ENCODE measurements at regions not wholly inside any gene's neighbourhood (a gene's known extent, or its start where the extent isn't known, plus 50 kb on each side); places are given as distances from the start of the nearest gene placed in this dataset.

DNA sequence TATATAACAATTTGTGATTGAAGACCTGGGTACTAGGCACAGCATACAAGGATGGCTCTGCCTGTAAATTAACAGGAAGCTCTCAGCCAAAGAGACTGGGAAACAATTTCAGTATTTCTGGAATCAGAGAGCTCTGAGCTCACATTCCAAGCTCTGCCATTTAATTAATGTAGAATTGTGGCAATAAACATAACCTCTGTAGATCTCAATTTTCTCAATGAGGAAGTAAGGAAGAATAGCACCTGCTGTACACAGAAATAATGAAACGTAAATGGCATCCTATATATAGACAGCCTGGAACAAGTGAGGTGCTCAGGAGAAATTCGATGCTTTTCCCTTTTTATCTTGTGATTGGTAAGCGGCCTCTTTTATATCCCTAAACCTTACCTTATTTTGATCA, 538.5 kb upstream of the JAG1 start:
- H3K27ac ChIP-seq, result no peak overlapping the region
- WGBS, 2 donors, result 90% methylated on average over 3 of the region's 3 CpGs
- TF ChIP-seq, protein P1, sequence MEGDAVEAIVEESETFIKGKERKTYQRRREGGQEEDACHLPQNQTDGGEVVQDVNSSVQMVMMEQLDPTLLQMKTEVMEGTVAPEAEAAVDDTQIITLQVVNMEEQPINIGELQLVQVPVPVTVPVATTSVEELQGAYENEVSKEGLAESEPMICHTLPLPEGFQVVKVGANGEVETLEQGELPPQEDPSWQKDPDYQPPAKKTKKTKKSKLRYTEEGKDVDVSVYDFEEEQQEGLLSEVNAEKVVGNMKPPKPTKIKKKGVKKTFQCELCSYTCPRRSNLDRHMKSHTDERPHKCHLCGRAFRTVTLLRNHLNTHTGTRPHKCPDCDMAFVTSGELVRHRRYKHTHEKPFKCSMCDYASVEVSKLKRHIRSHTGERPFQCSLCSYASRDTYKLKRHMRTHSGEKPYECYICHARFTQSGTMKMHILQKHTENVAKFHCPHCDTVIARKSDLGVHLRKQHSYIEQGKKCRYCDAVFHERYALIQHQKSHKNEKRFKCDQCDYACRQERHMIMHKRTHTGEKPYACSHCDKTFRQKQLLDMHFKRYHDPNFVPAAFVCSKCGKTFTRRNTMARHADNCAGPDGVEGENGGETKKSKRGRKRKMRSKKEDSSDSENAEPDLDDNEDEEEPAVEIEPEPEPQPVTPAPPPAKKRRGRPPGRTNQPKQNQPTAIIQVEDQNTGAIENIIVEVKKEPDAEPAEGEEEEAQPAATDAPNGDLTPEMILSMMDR (IDR thresholded peaks at IDR 0.05), result no peak
- H3K27me3 ChIP-seq, result no peaks in the 10 kb centered on the region
- intact Hi-C loops (cut with DNase I), result loop anchor here in 5 of 10 donors (10.0 kb wide), 3 partner anchors 53 to 747 kb away; no protein-coding TSS in a partner anchor
- no peaks in the 10 kb centered on the region for H3K9me3 ChIP-seq
- H3K36me3 ChIP-seq, result no peaks in the 10 kb centered on the region
- peaks cover 5 to 13% (median 10%) of the 10 kb centered on the region in 9 donors for H3K4me1 ChIP-seq
- DNase-seq (no peak), ATAC-seq (no peak)
- no peak overlapping the region for H3K4me3 ChIP-seq

DNA sequence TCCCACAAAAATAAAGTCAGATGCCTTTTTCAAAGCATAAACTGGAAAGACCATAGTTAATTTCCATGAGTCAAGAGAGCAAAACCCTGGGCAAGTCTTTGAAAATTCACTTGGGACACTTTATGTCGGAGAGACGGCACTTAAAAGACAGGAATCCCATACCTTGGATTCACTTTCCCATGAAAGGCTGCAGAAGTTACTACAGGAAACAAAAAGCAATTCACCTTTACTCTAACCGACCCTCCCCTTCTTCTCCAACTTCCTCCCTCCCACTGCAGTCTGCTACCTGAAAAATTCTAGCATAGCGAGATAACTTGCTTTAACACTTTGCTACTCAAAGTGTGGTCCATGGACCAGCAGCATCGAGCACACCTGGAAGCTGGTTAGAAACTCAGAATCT, 539.1 kb upstream of the JAG1 start:
- Histone ChIP-seq H3K27ac (no peak overlapping the region), H3K4me1 (peaks cover 5 to 19% (median 16%) of the 10 kb centered on the region in 9 donors), H3K27me3 (no peaks in the 10 kb centered on the region), H3K36me3 (no peaks in the 10 kb centered on the region), H3K9me3 (no peaks in the 10 kb centered on the region), H3K4me3 (no peak overlapping the region)
- TF ChIP-seq, protein P1 (IDR thresholded peaks at IDR 0.05), result no peak
- ATAC-seq (no peak), DNase-seq (no peak)
- intact Hi-C loops (cut with DNase I), result loop anchor here in 5 of 10 donors (10.0 kb wide), 3 partner anchors 52 to 748 kb away; no protein-coding TSS in a partner anchor
- 82 to 88% methylated on average over 5 of the region's 5 CpGs for WGBS, 2 donors

DNA sequence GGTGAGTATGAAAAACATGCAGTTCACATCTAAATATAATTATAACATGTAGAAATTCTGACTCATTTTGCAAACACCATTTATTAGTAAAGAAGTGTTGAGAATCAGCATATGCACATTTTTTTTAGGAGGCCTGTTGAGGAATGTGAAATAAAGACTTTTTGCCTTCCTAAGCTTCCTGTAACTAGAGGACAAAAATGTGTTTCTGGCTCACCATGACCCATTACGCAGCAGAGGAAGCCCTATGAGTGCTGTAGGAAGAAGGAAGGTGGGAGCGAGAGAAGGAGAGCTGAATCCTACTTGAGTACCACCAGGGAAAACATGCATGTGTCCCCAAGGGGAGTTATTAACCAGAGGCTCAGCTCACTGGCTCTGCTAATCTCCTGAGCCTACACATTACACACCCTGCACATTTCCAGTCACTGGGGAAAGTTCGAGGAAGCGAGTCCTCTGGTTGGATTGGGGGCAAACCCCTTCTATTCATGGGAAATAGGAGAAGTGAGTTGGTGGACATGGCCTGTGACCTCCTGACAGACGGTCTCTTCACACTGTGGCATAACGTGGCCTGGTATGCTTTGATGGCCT, 540.5 kb upstream of the JAG1 start:
- H3K36me3 ChIP-seq, result no peaks in the 10 kb centered on the region
- no peak overlapping the region for H3K27ac ChIP-seq
- H3K27me3 ChIP-seq, result no peaks in the 10 kb centered on the region
- DNase-seq, result no peak
- intact Hi-C loops (cut with DNase I), result loop anchor here in 5 of 10 donors (10.0 kb wide), 3 partner anchors 50 to 750 kb away; no protein-coding TSS in a partner anchor
- TF ChIP-seq, protein P1 (IDR thresholded peaks at IDR 0.05), result no peak
- peaks cover 5 to 25% (median 22%) of the 10 kb centered on the region in 9 donors for H3K4me1 ChIP-seq
- no peaks in the 10 kb centered on the region for H3K9me3 ChIP-seq
- no peak overlapping the region for H3K4me3 ChIP-seq
- no peak for ATAC-seq
- WGBS, 2 donors, result 75% methylated on average over 6 of the region's 6 CpGs

DNA sequence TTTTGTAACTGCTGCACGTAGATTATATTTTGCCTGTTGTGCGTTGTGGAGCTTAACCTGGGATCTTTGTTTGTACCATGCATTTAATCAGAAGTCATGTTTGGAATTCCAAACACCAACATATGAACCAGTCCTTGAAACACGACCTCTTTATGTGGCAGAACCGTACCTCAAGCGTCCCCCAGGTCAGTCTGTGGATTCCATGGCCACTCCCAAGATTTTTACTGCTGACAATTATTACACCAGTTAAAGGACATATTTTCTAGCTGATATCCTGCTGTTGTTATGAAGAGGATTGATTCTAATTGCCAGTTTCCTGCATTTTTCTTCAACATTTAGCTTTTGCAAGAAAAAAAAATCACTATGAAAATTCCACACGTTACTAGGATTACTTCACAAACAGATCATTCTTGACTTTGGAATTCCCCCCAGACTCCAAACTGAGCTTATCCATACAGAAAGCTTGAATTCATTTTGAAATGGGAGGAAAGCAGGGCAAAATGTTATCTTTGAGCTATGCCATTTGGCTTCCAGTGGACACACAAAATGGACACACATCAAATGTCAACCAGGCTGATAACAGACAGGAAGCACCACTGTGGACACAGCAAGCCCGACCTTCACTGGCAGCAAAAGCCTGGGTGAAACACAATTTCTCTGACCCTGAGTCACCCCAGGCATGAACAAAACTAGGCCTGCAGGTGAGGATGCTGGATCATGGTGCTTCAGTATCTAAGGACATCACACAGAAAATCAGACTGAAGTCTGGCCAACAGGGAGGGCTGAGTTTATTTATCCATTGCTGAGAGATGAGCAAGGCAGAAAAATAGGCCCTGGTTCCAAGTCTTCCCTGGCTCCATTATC, 542.9 kb upstream of the JAG1 start:
- peak overlapping the region in 5 of 10 donors; percentile 5 to 54 (median 36) for H3K27ac ChIP-seq
- DNase-seq, result no peak

More for the DNA sequence above, 542.9 kb upstream of the JAG1 start:
- intact Hi-C loops (cut with DNase I), result loop anchor here in 5 of 10 donors (10.0 kb wide), 3 partner anchors 48 to 752 kb away; no protein-coding TSS in a partner anchor
- Histone ChIP-seq H3K9me3 (no peaks in the 10 kb centered on the region), H3K27me3 (no peaks in the 10 kb centered on the region), H3K4me1 (peaks cover 5 to 25% (median 22%) of the 10 kb centered on the region in 9 donors), H3K4me3 (no peak overlapping the region), H3K36me3 (no peaks in the 10 kb centered on the region)
- TF ChIP-seq, protein P1 (IDR thresholded peaks at IDR 0.05), result no peak
- WGBS, 2 donors, result 53 to 59% methylated on average over 7 of the region's 7 CpGs
- peak in 5 of 8 donors; percentile 21 to 46 (median 31) for ATAC-seq
